ENCODE measurements at regions not wholly inside any gene's neighbourhood (a gene's known extent, or its start where the extent isn't known, plus 50 kb on each side); places are given as distances from the start of the nearest gene placed in this dataset.

DNA sequence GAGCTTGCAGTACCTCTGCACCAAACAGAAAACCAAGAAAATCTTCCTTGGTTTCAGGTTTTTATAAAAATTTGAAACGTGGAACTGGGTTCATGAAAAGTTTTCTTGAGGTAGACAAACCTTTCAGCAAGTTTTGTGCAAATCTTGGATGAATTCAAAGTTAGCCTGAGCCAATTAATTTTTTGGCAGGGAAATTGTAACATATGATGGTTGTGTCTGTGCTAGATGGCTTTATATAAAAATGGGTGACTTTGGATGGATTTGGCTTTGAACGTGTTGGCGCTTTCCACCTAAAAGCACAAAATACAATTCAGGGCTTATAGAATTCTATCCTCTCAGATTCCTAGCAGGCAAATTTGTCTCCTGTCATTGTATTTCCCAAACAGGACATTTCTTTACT lies 524.4 kb downstream of the CAAP1 start:
- WGBS, 2 donors = 63 to 68% methylated on average over 3 of the region's 3 CpGs
- no peak for TF ChIP-seq POLR2A (IDR thresholded peaks at IDR 0.05)
- TF ChIP-seq, protein P1, sequence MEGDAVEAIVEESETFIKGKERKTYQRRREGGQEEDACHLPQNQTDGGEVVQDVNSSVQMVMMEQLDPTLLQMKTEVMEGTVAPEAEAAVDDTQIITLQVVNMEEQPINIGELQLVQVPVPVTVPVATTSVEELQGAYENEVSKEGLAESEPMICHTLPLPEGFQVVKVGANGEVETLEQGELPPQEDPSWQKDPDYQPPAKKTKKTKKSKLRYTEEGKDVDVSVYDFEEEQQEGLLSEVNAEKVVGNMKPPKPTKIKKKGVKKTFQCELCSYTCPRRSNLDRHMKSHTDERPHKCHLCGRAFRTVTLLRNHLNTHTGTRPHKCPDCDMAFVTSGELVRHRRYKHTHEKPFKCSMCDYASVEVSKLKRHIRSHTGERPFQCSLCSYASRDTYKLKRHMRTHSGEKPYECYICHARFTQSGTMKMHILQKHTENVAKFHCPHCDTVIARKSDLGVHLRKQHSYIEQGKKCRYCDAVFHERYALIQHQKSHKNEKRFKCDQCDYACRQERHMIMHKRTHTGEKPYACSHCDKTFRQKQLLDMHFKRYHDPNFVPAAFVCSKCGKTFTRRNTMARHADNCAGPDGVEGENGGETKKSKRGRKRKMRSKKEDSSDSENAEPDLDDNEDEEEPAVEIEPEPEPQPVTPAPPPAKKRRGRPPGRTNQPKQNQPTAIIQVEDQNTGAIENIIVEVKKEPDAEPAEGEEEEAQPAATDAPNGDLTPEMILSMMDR (IDR thresholded peaks at IDR 0.05) = no peak
- no peak for ATAC-seq
- H3K9me3 ChIP-seq = no peaks in the 10 kb centered on the region
- no peak for DNase-seq
- H3K27me3 ChIP-seq = no peaks in the 10 kb centered on the region
- H3K4me1 ChIP-seq = no peaks in the 10 kb centered on the region
- intact Hi-C loops (cut with DNase I) = no loop called here
- H3K27ac ChIP-seq = no peak overlapping the region
- H3K36me3 ChIP-seq (replicated peaks in 1 of 2; ENCODE audit: insufficient read depth in 1 of 2, low read depth in 2 of 2) = no peaks in the 10 kb centered on the region
- H3K4me3 ChIP-seq = no peak overlapping the region

DNA sequence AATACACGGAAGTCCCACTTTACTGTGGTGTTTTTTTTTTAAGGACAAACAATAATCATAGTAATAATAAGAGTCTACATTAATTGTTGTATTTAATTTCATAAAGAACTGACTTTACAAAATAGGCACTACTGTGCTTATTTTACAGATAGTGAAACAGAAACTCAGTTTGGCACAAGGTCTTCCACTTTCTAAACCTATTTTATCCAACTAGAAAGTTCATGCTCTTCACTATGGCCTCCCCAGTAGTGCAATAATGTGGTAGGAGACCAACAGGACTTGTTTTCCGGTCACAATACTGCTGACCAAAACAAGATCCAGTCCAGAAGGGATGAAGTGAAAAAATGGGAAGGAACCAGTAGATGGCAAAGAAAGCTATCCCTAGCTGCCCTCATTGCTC lies 531.6 kb downstream of the CAAP1 start:
- H3K9me3 ChIP-seq = no peaks in the 10 kb centered on the region
- no peak for TF ChIP-seq POLR2A (IDR thresholded peaks at IDR 0.05)
- TF ChIP-seq, protein P1 (IDR thresholded peaks at IDR 0.05) = no peak
- no peaks in the 10 kb centered on the region for H3K27me3 ChIP-seq
- H3K36me3 ChIP-seq (replicated peaks in 1 of 2; ENCODE audit: insufficient read depth in 1 of 2, low read depth in 2 of 2) = no peaks in the 10 kb centered on the region
- intact Hi-C loops (cut with DNase I) = no loop called here
- ATAC-seq (no peak), DNase-seq (no peak)
- H3K4me1 ChIP-seq = no peaks in the 10 kb centered on the region
- no peak overlapping the region for H3K4me3 ChIP-seq
- no peak overlapping the region for H3K27ac ChIP-seq
- WGBS, 2 donors = 64 to 66% methylated on average over 2 of the region's 2 CpGs

DNA sequence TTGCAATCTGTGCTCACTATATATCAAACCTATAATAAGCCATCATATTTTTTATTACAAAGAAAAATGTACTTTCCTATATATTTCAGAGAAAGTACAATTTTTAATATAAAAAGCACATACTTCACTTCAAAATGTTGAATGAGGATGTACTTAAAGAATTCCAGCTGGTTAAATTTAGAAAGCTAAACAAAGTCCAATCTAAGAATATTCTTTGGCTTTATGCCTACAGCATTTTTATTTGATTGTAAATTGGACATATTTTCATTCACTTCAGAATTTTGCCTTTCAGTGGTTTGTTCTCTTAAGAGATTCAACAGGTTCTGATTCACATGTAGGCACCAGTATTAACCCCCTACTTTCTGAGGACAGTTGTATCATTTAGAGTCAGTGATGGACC lies 533.8 kb downstream of the CAAP1 start:
- ATAC-seq (no peak), DNase-seq (no peak)
- no peaks in the 10 kb centered on the region for H3K9me3 ChIP-seq
- H3K4me3 ChIP-seq = no peak overlapping the region
- no peaks in the 10 kb centered on the region for H3K36me3 ChIP-seq (replicated peaks in 1 of 2; ENCODE audit: insufficient read depth in 1 of 2, low read depth in 2 of 2)
- no peak overlapping the region for H3K27ac ChIP-seq
- H3K27me3 ChIP-seq = no peaks in the 10 kb centered on the region
- intact Hi-C loops (cut with DNase I) = no loop called here
- no peak for TF ChIP-seq POLR2A (IDR thresholded peaks at IDR 0.05)
- TF ChIP-seq, protein P1 (IDR thresholded peaks at IDR 0.05) = no peak
- H3K4me1 ChIP-seq = no peaks in the 10 kb centered on the region

DNA sequence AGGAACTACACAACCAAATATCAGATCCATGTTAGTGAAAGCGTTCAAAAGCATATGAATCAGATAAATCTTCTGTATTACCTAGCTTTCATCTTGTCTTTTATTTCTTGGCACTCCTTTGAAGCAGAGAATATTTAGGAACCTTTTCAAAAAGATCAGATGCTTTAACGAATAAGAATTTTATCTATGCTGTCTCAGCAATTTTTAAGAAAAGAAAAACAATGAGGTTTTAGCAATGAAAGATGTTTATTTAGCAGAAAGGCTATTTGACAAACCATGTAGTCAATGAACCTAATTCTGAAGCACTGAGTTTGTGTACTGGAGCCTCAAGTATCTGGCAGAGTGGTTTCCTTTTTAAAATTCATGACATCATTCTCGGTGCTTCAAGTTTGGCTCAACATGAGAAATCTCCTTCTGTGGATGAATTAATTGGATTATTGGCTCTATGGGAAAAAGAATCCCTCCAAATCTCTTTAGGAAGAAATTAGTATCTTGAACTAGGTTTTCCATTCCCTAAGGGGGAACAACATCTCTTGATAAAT lies 534.7 kb downstream of the CAAP1 start:
- ATAC-seq = no peak
- no peak overlapping the region for H3K27ac ChIP-seq

DNA sequence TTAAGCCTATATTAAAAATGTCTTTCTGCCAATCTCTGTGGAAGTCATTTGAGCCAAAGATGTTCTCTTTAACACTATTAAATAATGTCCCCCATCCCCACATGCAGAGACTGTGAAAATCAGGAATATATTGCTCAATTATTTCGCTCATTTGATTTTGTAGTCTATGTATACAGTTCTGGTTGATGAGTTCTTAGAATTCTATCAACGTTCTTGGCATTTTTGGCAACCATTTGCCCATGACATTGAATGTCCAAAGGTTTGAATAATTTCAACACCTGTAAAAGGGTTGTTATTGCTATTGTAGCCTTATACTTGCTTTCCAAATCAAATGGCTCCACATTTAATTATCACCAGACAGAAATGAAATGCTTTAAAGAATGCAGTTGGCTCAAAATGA lies 536.1 kb downstream of the CAAP1 start:
- no peaks in the 10 kb centered on the region for H3K4me1 ChIP-seq
- H3K36me3 ChIP-seq (replicated peaks in 1 of 2; ENCODE audit: insufficient read depth in 1 of 2, low read depth in 2 of 2) = no peaks in the 10 kb centered on the region
- ATAC-seq = no peak
- no peak overlapping the region for H3K4me3 ChIP-seq
- intact Hi-C loops (cut with DNase I) = no loop called here
- no peaks in the 10 kb centered on the region for H3K9me3 ChIP-seq
- H3K27ac ChIP-seq = no peak overlapping the region
- TF ChIP-seq POLR2A (IDR thresholded peaks at IDR 0.05) = no peak
- TF ChIP-seq, protein P1 (IDR thresholded peaks at IDR 0.05) = no peak
- H3K27me3 ChIP-seq = no peaks in the 10 kb centered on the region
- WGBS, 2 donors = 29 to 46% methylated on average over 2 of the region's 2 CpGs
- DNase-seq = no peak

More for the DNA sequence above, 534.7 kb downstream of the CAAP1 start:
- WGBS, 2 donors = 45 to 47% methylated on average over 3 of the region's 3 CpGs
- Histone ChIP-seq H3K9me3 (no peaks in the 10 kb centered on the region), H3K4me3 (no peak overlapping the region), H3K27me3 (no peaks in the 10 kb centered on the region), H3K36me3 (replicated peaks in 1 of 2; ENCODE audit: insufficient read depth in 1 of 2, low read depth in 2 of 2) (no peaks in the 10 kb centered on the region), H3K4me1 (no peaks in the 10 kb centered on the region)
- no peak for DNase-seq
- no peak for TF ChIP-seq POLR2A (IDR thresholded peaks at IDR 0.05)
- TF ChIP-seq, protein P1 (IDR thresholded peaks at IDR 0.05) = no peak
- intact Hi-C loops (cut with DNase I) = no loop called here

Measured in body of pancreas (tissue), 4 donors.